Superior temporal gyrus (tissue), 1 donor: ENCODE measurements at regions not wholly inside any gene's neighbourhood (a gene's known extent, or its start where the extent isn't known, plus 50 kb on each side); places are given as distances from the start of the nearest gene placed in this dataset.
A peak's percentile ranks its signal among the peaks of the same experiment; 100 is the strongest.
"Not testable (repeated sequence)": the region's sequence is repeated elsewhere in the genome, so short reads cannot be mapped to it uniquely, and the experiment has no call there.

Experiments
- DNase-seq: peaks from one replicate; pipeline ENCODE4 v3.0.0-alpha.2; 2016; ENCODE audit errors: extremely low spot score

- DNase-seq, result no peak
Observed at GRCh38 chr7:94104301-94104700, 100.1 kb upstream of the BET1 start.

DNA sequence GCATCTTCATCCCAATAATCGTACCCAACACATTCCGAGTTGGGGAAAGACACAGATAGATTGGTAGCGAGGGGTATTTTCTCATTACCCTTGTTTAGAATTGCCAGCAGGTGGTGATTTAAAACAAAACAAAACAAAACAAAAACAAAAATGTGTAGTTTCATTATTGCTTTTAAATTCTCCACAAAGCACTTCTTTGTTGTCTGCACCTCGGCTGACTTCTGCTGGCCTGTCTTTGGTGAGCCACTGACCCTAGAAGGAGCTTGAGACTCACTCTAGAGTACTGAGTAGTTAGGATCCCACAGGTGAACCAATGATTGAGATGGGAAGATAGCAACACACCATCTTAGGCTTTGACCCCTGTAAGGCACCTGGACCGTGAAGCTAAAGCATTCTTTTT is 105.4 kb upstream of the BET1 start:
- no peak for DNase-seq

DNA sequence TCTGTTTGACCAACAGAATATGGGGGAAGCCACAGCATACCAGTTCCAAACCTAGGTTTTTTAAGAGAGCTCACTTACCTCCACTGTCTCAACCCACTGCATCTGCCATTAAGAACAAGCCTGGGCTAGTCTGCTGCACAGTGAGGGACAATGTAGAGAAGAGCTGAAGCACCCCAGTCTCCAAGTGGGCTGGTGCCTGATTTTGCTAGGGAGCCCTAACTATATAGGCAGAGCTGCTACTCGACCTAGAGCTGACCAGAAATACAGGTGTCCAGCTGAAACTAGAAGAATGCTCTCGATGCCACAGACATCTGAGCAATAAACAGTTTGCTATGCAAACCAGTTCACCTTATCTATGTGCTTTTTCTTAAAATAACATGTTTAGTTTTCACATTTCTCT is 106.9 kb upstream of the BET1 start:
- DNase-seq, result no peak

- DNase-seq, result no peak
Observed at GRCh38 chr7:94115316-94115715, 111.2 kb upstream of the BET1 start.

DNA sequence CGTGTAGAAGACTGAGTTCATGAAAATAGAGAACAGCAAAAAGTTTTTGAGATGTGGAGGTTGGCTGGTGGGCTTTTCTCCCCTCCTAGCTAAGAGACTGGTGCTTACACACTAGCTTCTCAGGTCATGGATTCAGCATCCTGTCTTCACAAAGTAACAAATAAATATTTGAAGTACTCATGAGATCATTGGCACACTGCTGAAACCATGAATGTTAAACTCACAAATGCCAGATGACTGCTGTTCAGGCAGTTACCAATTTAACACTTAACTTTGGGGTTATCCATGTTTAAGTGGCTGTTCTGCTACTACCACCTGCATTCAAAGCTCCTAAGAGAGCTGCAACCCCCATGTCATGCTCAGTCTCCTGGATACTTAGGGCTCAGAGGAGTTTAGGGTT is 119.0 kb upstream of the BET1 start:
- DNase-seq, result no peak

DNA sequence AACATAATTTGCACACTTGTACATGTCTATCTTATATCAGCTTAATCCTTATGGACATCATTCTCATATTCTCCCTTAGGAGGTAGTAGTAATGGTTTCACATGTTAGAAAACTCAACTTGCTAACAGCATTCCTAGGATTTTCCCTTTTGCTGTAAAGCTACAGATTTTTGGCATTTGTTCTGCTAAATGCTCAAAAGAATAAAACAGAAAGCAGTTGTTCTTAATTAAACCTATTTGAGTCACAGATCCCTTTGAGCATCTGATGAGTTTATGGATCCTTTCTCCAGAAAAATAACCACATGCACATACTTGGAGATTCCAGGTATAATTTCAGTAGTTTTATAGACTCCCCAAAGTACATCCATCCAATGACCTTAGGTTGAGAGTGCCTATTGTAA is 122.9 kb upstream of the BET1 start:
- DNase-seq, result no peak

GRCh38 chr7:94128072-94128471 is 123.9 kb upstream of the BET1 start:
- no peak for DNase-seq

GRCh38 chr7:94129443-94130140 is 125.4 kb upstream of the BET1 start:
- no peak for DNase-seq

GRCh38 chr7:94130716-94131115 is 126.6 kb upstream of the BET1 start:
- DNase-seq, result no peak

GRCh38 chr7:94133460-94133859 is 129.3 kb upstream of the BET1 start:
- no peak for DNase-seq

DNA sequence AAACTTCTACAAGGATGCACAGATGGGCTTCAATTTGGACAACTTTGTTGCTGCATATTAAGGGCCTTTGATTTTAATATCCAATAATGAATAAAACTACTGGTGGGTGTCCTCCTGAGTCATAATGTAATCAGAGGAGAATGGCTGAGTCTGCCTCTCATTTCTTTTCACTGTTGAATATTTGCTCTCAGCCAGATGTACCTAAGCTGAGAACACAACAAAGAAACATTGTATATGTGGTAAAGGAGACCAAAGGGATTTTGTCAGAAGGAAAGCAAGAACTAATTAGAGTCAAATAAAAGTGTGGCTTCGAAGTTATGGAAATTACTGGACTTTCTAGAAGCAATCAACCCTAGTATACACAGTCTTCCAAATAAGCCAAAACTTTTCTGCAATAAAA is 131.0 kb upstream of the BET1 start:
- DNase-seq, result no peak

DNA sequence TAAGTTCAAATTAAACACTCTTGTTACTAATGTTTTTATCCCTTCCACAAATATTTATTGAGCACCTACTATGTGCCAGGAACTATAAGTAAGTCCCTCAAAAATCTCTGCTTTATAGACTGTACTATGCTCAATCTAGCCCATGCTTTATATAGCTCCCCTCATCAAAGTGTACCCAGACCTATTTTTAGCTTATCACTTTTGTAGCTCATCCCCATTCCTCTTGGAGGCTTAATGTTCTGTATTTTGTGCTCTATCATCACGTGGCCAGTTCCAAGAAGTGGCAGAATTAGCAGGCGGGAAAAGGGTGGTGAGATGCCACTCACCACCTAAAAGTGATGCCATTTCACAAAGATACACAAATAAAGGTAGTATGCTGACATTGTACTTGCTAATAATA is 138.1 kb upstream of the BET1 start:
- DNase-seq, result no peak

DNA sequence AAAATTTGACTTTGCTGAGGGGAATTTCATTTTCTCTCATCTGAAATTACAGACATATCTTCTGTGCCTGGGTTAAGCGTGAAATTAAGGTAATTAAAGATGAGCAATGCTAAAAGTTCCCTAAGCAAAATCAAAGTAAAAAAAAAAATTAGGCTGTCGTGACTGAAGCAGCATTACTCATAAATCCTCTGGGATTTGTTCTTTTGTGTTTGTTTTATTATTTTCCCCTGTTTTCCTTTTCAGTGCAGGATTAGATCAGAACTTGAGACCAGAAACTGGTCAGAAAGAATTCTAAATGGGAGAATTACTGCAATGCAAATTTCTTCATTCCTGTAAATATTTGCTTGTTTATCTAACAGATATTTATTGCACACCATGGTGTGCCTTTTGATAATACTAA is 141.4 kb upstream of the BET1 start:
- no peak for DNase-seq

GRCh38 chr7:94146408-94146807 is 142.3 kb upstream of the BET1 start:
- no peak for DNase-seq

GRCh38 chr7:94149789-94150545 is 145.8 kb upstream of the BET1 start:
- DNase-seq, result no peak

- DNase-seq, result no peak
Observed at GRCh38 chr7:94154182-94154581, 150.0 kb upstream of the BET1 start.

GRCh38 chr7:94154858-94155257 is 150.7 kb upstream of the BET1 start:
- DNase-seq, result no peak

GRCh38 chr7:94157659-94158306 is 153.6 kb upstream of the BET1 start:
- DNase-seq, result not testable (repeated sequence)

DNA sequence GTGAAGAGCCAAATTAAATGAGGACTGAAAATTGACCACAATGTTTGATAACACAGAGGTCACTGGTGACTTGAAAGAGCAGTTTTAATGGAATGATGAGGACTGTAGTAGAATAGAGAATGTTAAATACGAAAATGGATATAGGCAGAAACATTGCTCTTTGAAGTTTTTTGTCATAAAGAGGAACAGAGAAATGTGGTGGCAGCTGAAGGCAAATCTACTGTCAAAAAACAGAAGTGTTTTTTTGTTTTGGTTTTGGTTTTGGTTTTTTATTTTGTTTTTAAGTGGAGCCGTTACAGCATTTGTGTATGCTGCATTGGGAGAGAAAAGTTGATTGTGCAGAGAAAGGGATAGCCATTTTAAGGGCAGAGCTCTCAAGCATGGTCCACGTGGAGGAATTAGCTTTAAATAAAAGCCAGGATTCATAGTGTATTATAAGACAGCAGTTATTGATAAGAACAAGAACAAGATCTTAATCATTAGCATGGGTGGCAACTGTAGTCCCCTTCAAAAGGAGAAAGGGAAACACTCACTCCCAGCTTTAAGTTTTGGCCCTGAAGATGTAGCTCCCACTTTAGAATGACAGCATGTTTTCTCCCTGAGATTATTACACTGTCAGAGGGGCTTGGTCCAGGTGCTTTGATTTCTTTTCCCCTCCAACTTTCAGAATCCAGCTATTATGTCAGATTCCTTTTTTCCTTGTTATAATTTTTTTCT is 156.7 kb upstream of the BET1 start:
- DNase-seq, result peak; percentile 21

DNA sequence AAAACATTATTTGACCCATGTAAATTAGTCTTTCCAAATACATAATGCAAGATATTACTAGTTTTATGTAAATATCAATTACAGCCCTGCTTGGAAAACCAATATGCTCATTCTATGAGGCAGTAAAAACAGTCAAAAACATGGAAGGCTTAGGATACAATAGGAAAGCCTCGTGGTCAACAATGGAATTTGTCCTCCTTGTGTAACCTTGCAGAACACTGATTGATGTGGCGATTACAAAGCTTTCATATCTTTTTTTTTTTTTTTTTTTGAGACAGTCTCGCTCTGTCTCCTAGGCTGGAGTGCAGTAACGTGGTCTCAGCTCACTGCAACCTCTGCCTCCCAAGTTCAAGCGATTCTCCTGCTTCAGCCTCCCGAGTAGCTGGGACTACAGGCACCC is 157.3 kb upstream of the BET1 start:
- DNase-seq, result no peak

- DNase-seq, result no peak
Observed at GRCh38 chr7:94169682-94170081, 165.5 kb upstream of the BET1 start.

DNA sequence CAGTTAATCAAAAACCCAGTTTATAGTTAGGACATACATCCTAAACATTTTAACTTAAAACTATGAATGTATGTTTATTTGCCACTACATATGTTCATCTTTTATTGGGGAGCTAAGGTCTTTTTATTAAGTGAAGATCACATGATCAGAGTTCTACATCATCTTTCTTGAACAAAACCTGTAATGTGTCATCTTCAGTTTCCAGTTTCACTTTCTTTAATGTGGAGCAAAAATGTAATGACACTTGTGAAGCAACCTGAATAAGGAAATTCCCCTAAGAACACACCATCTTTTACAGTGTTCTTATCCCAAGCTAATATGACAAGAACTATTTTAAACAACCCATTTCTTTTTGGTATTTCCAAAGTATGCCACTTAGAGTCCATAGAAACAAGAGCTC is 166.7 kb upstream of the BET1 start:
- no peak for DNase-seq
